IMR-90 (cell line): ENCODE measurements at regions not wholly inside any gene's neighbourhood (a gene's known extent, or its start where the extent isn't known, plus 50 kb on each side); places are given as distances from the start of the nearest gene placed in this dataset.

Experiments
- ATAC-seq: fragments of 200-7000 bp; cut with Tn5 transposase; 2 replicates; pipeline ENCODE4 v1.9.1; 2020; ENCODE audit warnings: low read depth, mild to moderate bottlenecking, moderate library complexity
- BruUV-seq: library from RNA; stranded (reverse); fragments of 400-500 nt; replicated peaks from 2 replicates; lab custom pipeline; 2021; lab: Mats Ljungman, UMichigan
- CTCF ChIA-PET: fragments of 300-600 bp; formaldehyde crosslinking; extraction: SDS; loops from one replicate; lab custom pipeline; 2021; ENCODE audit warnings: antibody characterized with exemption; lab: Yijun Ruan, JAX
- POLR2A ChIA-PET: fragments of 300-600 bp; sonication (Branson Sonifier 250); formaldehyde crosslinking; loops from one replicate; lab custom pipeline; 2022; ENCODE audit warnings: antibody characterized with exemption; ENCODE audit not compliant: unreplicated experiment; lab: Charles Lee
- DNase-seq: peaks from one replicate; pipeline ENCODE4 v3.0.0; 2013
- H2AFZ ChIP-seq: replicated peaks from 2 replicates; pipeline ENCODE3; 2013; ENCODE audit warnings: low read length, mild to moderate bottlenecking; ENCODE audit not compliant: poor library complexity
- H2AK5ac ChIP-seq: 2 replicates; pipeline ENCODE4 v1.6.1; 2013; ENCODE audit warnings: low read depth, low read length, inconsistent platforms
- H2AK9ac ChIP-seq: replicated peaks from 2 replicates; pipeline ENCODE3; 2013; ENCODE audit warnings: mild to moderate bottlenecking, low read depth, low read length, moderate library complexity; ENCODE audit not compliant: poor library complexity
- H2BK120ac ChIP-seq: 2 replicates; pipeline ENCODE4 v1.6.1; 2013; ENCODE audit warnings: low read depth, low read length, inconsistent platforms
- H2BK15ac ChIP-seq: 3 replicates; pipeline ENCODE4 v1.6.1; 2013; ENCODE audit warnings: low read depth, low read length, inconsistent platforms
- H2BK20ac ChIP-seq: 2 replicates; pipeline ENCODE4 v1.6.1; 2013; ENCODE audit warnings: low read depth, mild to moderate bottlenecking, inconsistent platforms, low read length, moderate library complexity
- H2BK5ac ChIP-seq: 2 replicates; pipeline ENCODE4 v1.6.1; 2013; ENCODE audit warnings: mild to moderate bottlenecking, low read depth, low read length, inconsistent platforms; ENCODE audit not compliant: poor library complexity, severe bottlenecking
- H3K14ac ChIP-seq: replicated peaks from 2 replicates; pipeline ENCODE4 v1.6.1; 2013; ENCODE audit warnings: low read depth, low read length, inconsistent platforms
- H3K18ac ChIP-seq: 2 replicates; pipeline ENCODE4 v1.6.1; 2013; ENCODE audit warnings: low read depth, low read length, control low read depth
- H3K23ac ChIP-seq: 2 replicates; pipeline ENCODE4 v1.6.1; 2013; ENCODE audit warnings: low read depth, low read length, inconsistent platforms
- H3K27ac ChIP-seq: 2 replicates; pipeline ENCODE4 v1.5.1; 2013; ENCODE audit warnings: mild to moderate bottlenecking, control low read depth, low read length; ENCODE audit not compliant: insufficient read depth
- H3K27me3 ChIP-seq: 2 replicates; pipeline ENCODE4 v1.6.1; 2013; ENCODE audit warnings: low read length; ENCODE audit not compliant: control insufficient read depth, insufficient read depth
- H3K36me3 ChIP-seq: 2 replicates; pipeline ENCODE4 v1.6.1; 2013; ENCODE audit warnings: low read length, mixed read lengths; ENCODE audit not compliant: control insufficient read depth, insufficient read depth
- H3K4ac ChIP-seq: 2 replicates; pipeline ENCODE4 v1.6.1; 2013; ENCODE audit warnings: low read depth, low read length, inconsistent platforms
- H3K4me1 ChIP-seq: 2 replicates; pipeline ENCODE4 v1.6.1; 2013; ENCODE audit warnings: low read length, mixed read lengths; ENCODE audit not compliant: control insufficient read depth, insufficient read depth
- H3K4me2 ChIP-seq: 2 replicates; pipeline ENCODE4 v1.6.1; 2013; ENCODE audit warnings: low read depth, mild to moderate bottlenecking, control low read depth, low read length, moderate library complexity
- H3K4me3 ChIP-seq: 2 replicates; pipeline ENCODE4 v1.5.1; 2013; ENCODE audit warnings: low read depth, mild to moderate bottlenecking, control low read depth, low read length, moderate library complexity; ENCODE audit not compliant: insufficient read depth
- H3K56ac ChIP-seq: 2 replicates; pipeline ENCODE4 v1.6.1; 2013; ENCODE audit warnings: low read length, inconsistent platforms; ENCODE audit not compliant: insufficient read depth; ENCODE audit errors: extremely low read depth
- H3K79me1 ChIP-seq, 2 experiments: 2 replicates each; pipeline ENCODE4 v1.6.1; 2013; ENCODE audit warnings: low read length in 2 of 2, inconsistent platforms in 1 of 2, low read depth in 1 of 2
- H3K9ac ChIP-seq: 2 replicates; pipeline ENCODE4 v1.6.1; 2013; ENCODE audit warnings: low read depth, low read length, control low read depth
- H3K9me1 ChIP-seq: 2 replicates; pipeline ENCODE4 v1.6.1; 2013; ENCODE audit warnings: low read length, inconsistent platforms; ENCODE audit not compliant: insufficient read depth
- H3K9me3 ChIP-seq: 2 replicates; pipeline ENCODE4 v1.6.1; 2013; ENCODE audit warnings: low read length; ENCODE audit not compliant: control insufficient read depth, insufficient read depth
- H4K20me1 ChIP-seq: 2 replicates; pipeline ENCODE4 v1.6.1; 2013; ENCODE audit warnings: low read length, inconsistent platforms; ENCODE audit not compliant: insufficient read depth
- H4K5ac ChIP-seq: 2 replicates; pipeline ENCODE4 v1.6.1; 2013; ENCODE audit warnings: mild to moderate bottlenecking, low read depth, low read length, control low read depth
- H4K8ac ChIP-seq, 2 experiments: 2 replicates each; pipeline ENCODE4 v1.6.1; 2013; ENCODE audit warnings: low read depth in 2 of 2, low read length in 2 of 2, control low read depth in 1 of 2, inconsistent platforms in 1 of 2
- H4K91ac ChIP-seq: 2 replicates; pipeline ENCODE4 v1.6.1; 2013; ENCODE audit warnings: low read depth, low read length, inconsistent platforms; ENCODE audit not compliant: insufficient read depth
- CTCF ChIP-seq: conservative IDR thresholded peaks from 2 replicates; pipeline ENCODE4 v1.5.1; 2012; ENCODE audit warnings: mild to moderate bottlenecking, low read depth, low read length, improper control_type of control experiment
- MAZ ChIP-seq: IDR thresholded peaks from 2 replicates; pipeline ENCODE4 v1.6.1; 2012; ENCODE audit warnings: low read depth, mild to moderate bottlenecking, low read length, improper control_type of control experiment, moderate library complexity, borderline replicate concordance
- POLR2A ChIP-seq: IDR thresholded peaks from 2 replicates; pipeline ENCODE4 v1.6.1; 2012; ENCODE audit warnings: mild to moderate bottlenecking, low read depth, low read length
- RCOR1 ChIP-seq: IDR thresholded peaks from 2 replicates; pipeline ENCODE4 v1.6.1; 2012; ENCODE audit warnings: mild to moderate bottlenecking, low read length, improper control_type of control experiment; ENCODE audit not compliant: insufficient replicate concordance
- USF2 ChIP-seq: fragments of 150-350 bp; IDR thresholded peaks from 2 replicates; pipeline ENCODE4 v1.6.1; 2017; ENCODE audit warnings: mild to moderate bottlenecking, antibody characterized with exemption, low read length, low read depth
- WGBS, 2 experiments: methylation state at CpG; one replicate each; pipeline versions ENCODE4 v1.1.5 to v1.1.7; 2013; ENCODE audit warnings: missing lambda C conversion rate in 2 of 2; ENCODE audit not compliant: insufficient read length in 1 of 2; ENCODE audit errors: extremely low coverage in 2 of 2; 5-methylcytosine and 5-hydroxymethylcytosine counted together
- dilution Hi-C: fragments of 300-500 bp; cut with HindIII; formaldehyde crosslinking; loops from one replicate; pipeline ENCODE4 v1.14.3; 2018; ENCODE audit warnings: low sequenced_read_pairs; ENCODE audit not compliant: unreplicated experiment
- in situ Hi-C: fragments of 300-500 bp; cut with MboI; formaldehyde crosslinking; loops from 3 replicates; pipeline ENCODE4 v1.14.3; 2019; ENCODE audit warnings: low sequenced_read_pairs, inconsistent platforms, mixed read lengths
- intact Hi-C: fragments of 100-400 bp; cut with micrococcal nuclease; formaldehyde crosslinking; loops from 2 replicates; pipeline ENCODE4 v1.10.0; 2022

GRCh38 chr9:105043370-105043936, 115.5 kb upstream of the ABCA1 start:
- no peak overlapping the region for H4K8ac ChIP-seq
- H4K20me1 ChIP-seq = no peaks in the 10 kb centered on the region
- H3K4me1 ChIP-seq = 0 out of 2 replicates have a peak, but pooled peaks cover 2% of the 10 kb centered on the region
- ATAC-seq (no peak), DNase-seq (no peak)
- H3K14ac ChIP-seq = no peak overlapping the region
- H3K23ac ChIP-seq = no peak overlapping the region
- H3K4me3 ChIP-seq = no peak overlapping the region
- H3K79me1 ChIP-seq = no peaks in the 10 kb centered on the region
- H3K9me3 ChIP-seq = no peaks in the 10 kb centered on the region; the same call in none of the 2 replicates
- H2BK15ac ChIP-seq = no peak overlapping the region
- ChIA-PET CTCF (interaction anchor here (0.5 kb wide), 1 partner anchor 44 kb away, joined by 3 read pairs; no protein-coding TSS in a partner anchor), POLR2A (no interaction called here)
- H4K5ac ChIP-seq = no peak overlapping the region
- H3K27me3 ChIP-seq = no peaks in the 10 kb centered on the region
- H2AK9ac ChIP-seq = no peak overlapping the region
- no peak overlapping the region for H2AFZ ChIP-seq
- H3K9ac ChIP-seq = no peak overlapping the region
- no TSS peak for BruUV-seq
- H3K9me1 ChIP-seq = no peaks in the 10 kb centered on the region
- no peak overlapping the region for H2BK20ac ChIP-seq
- no peak overlapping the region for H3K4ac ChIP-seq
- no peaks in the 10 kb centered on the region for H3K36me3 ChIP-seq
- no peak overlapping the region for H2AK5ac ChIP-seq
- no peak for TF ChIP-seq RCOR1
- no peak for TF ChIP-seq MAZ
- TF ChIP-seq POLR2A = no peak
- TF ChIP-seq CTCF = no peak
- TF ChIP-seq USF2 = no peak
- no peak overlapping the region for H2BK5ac ChIP-seq
- H2BK120ac ChIP-seq = no peak overlapping the region
- no peak overlapping the region for H3K27ac ChIP-seq
- H3K18ac ChIP-seq = no peak overlapping the region
- no CpG with 5 or more reads among the region's 3 CpGs for WGBS, 2 experiments
- in situ Hi-C loops = no loop called here
- no peak overlapping the region for H3K56ac ChIP-seq
- intact Hi-C loops = no loop called here
- dilution Hi-C loops = no loop called here
- no peak overlapping the region for H4K91ac ChIP-seq
- no peak overlapping the region for H3K4me2 ChIP-seq
